Activated naive CD4-positive, alpha-beta T cell treated with anti-CD3 and anti-CD28 coated beads, Interleukin-2, amount 10 ng/mL, durations not matched to agents 7 days and 5 days (primary cell): ENCODE measurements at regions not wholly inside any gene's neighbourhood (a gene's known extent, or its start where the extent isn't known, plus 50 kb on each side); places are given as distances from the start of the nearest gene placed in this dataset.

Experiments used
- CTCF ChIA-PET: fragments of 350-600 bp; sonication (Branson Sonifier 250); formaldehyde crosslinking; loops from one replicate; lab custom pipeline; 2021; ENCODE audit warnings: antibody characterized with exemption; lab: Charles Lee
- DNase-seq: peaks from one replicate; pipeline ENCODE4 v3.0.0-alpha.2; 2020
- H3K27ac Mint-ChIP-seq: one replicate; pipeline ENCODE4 v1.8.0; 2021; ENCODE audit warnings: mild to moderate bottlenecking, moderate library complexity, mixed read lengths
- H3K27me3 Mint-ChIP-seq: one replicate; pipeline ENCODE4 v1.8.0; 2021; ENCODE audit warnings: mild to moderate bottlenecking, mixed read lengths
- H3K36me3 Mint-ChIP-seq: one replicate; pipeline ENCODE4 v1.8.0; 2021; ENCODE audit warnings: mixed read lengths
- H3K4me1 Mint-ChIP-seq: one replicate; pipeline ENCODE4 v1.8.0; 2021; ENCODE audit warnings: mixed read lengths
- H3K4me3 Mint-ChIP-seq: one replicate; pipeline ENCODE4 v1.8.0; 2021; ENCODE audit warnings: mild to moderate bottlenecking, moderate library complexity, mixed read lengths
- H3K9me3 Mint-ChIP-seq: one replicate; pipeline ENCODE4 v1.8.0; 2021; ENCODE audit warnings: mixed read lengths

GRCh38 chr6:62362097-62362496, 76.1 kb upstream of the KHDRBS2 start:
- Mint-ChIP-seq H3K27me3 (no peaks in the 10 kb centered on the region), H3K4me3 (no peak overlapping the region), H3K4me1 (no peaks in the 10 kb centered on the region), H3K36me3 (no peaks in the 10 kb centered on the region), H3K27ac (no peak overlapping the region), H3K9me3 (peaks cover 4% of the 10 kb centered on the region)
- DNase-seq, result no peak
- CTCF ChIA-PET, result no interaction called here

DNA sequence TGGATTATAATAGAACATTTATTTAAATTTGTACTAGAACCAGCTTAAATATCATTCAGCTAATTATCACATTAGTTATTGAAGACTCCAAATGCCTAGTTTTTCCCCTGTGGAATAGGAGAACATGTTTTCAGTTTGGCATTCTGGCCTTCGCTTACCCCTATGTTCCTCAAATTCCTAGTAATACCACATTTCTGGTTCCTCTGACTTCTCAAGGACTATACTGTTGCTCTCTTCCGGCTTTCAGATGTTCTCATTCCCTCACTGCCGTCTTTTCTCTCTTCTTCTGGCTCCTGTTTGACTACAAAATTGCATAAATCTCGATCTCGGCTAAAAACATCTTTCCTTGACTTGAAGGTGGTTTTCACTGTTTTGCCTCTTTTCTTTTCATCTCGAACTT, 71.8 kb upstream of the KHDRBS2 start:
- peaks cover 2% of the 10 kb centered on the region for H3K9me3 Mint-ChIP-seq
- no peak overlapping the region for H3K4me3 Mint-ChIP-seq
- H3K36me3 Mint-ChIP-seq, result no peaks in the 10 kb centered on the region
- CTCF ChIA-PET, result no interaction called here
- H3K4me1 Mint-ChIP-seq, result no peaks in the 10 kb centered on the region
- no peak overlapping the region for H3K27ac Mint-ChIP-seq
- H3K27me3 Mint-ChIP-seq, result no peaks in the 10 kb centered on the region
- no peak for DNase-seq

- no peak overlapping the region for H3K27ac Mint-ChIP-seq
- no peaks in the 10 kb centered on the region for H3K9me3 Mint-ChIP-seq
- CTCF ChIA-PET, result no interaction called here
- no peak for DNase-seq
- no peaks in the 10 kb centered on the region for H3K4me1 Mint-ChIP-seq
- no peak overlapping the region for H3K4me3 Mint-ChIP-seq
- no peaks in the 10 kb centered on the region for H3K27me3 Mint-ChIP-seq
- H3K36me3 Mint-ChIP-seq, result no peaks in the 10 kb centered on the region
Observed at GRCh38 chr6:62354261-62354660, 68.2 kb upstream of the KHDRBS2 start.

GRCh38 chr6:62345962-62346689, 60.1 kb upstream of the KHDRBS2 start:
- Mint-ChIP-seq H3K27ac (no peak overlapping the region), H3K27me3 (no peaks in the 10 kb centered on the region)
- CTCF ChIA-PET, result no interaction called here

GRCh38 chr6:62345446-62345845, 59.4 kb upstream of the KHDRBS2 start:
- Mint-ChIP-seq H3K4me1 (no peaks in the 10 kb centered on the region), H3K36me3 (no peaks in the 10 kb centered on the region), H3K9me3 (peaks cover 11% of the 10 kb centered on the region), H3K27ac (no peak overlapping the region), H3K27me3 (no peaks in the 10 kb centered on the region), H3K4me3 (no peak overlapping the region)
- no peak for DNase-seq
- CTCF ChIA-PET, result no interaction called here

More at GRCh38 chr6:62345962-62346689, 60.1 kb upstream of the KHDRBS2 start:
- DNase-seq, result no peak
- H3K4me3 Mint-ChIP-seq, result no peak overlapping the region
- H3K9me3 Mint-ChIP-seq, result peaks cover 9% of the 10 kb centered on the region
- H3K4me1 Mint-ChIP-seq, result no peaks in the 10 kb centered on the region
- no peaks in the 10 kb centered on the region for H3K36me3 Mint-ChIP-seq

DNA sequence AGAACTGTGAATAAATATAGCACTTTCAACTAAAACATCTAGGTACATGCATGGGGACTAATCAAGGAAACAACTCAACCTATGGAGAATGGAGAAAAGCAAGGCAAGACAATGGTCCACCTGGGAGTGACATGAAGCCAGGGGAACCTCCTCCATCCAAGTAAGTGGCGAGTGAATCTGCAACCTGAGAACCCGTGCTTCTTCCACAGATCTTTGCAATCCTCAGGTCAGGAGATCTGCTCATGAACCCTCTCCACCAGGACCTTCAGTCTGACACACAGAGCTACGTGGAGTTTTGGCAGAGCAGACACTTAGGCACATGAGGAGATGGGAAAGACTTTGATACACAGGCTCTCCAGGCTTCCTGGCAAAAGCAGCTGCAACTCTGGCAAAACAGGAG, 58.8 kb upstream of the KHDRBS2 start:
- Mint-ChIP-seq H3K4me1 (no peaks in the 10 kb centered on the region), H3K27ac (no peak overlapping the region), H3K4me3 (no peak overlapping the region), H3K9me3 (peaks cover 15% of the 10 kb centered on the region), H3K36me3 (no peaks in the 10 kb centered on the region), H3K27me3 (no peaks in the 10 kb centered on the region)
- CTCF ChIA-PET, result no interaction called here
- no peak for DNase-seq

GRCh38 chr6:62338477-62338876, 52.5 kb upstream of the KHDRBS2 start:
- H3K4me3 Mint-ChIP-seq, result no peak overlapping the region
- no peak for DNase-seq
- H3K9me3 Mint-ChIP-seq, result peaks cover 19% of the 10 kb centered on the region
- no peaks in the 10 kb centered on the region for H3K27me3 Mint-ChIP-seq
- H3K4me1 Mint-ChIP-seq, result no peaks in the 10 kb centered on the region
- no peak overlapping the region for H3K27ac Mint-ChIP-seq
- H3K36me3 Mint-ChIP-seq, result no peaks in the 10 kb centered on the region
- CTCF ChIA-PET, result no interaction called here
